ENCODE measurements at regions not wholly inside any gene's neighbourhood (a gene's known extent, or its start where the extent isn't known, plus 50 kb on each side); places are given as distances from the start of the nearest gene placed in this dataset.

GRCh38 chr1:29679828-29680558, 443.7 kb downstream of the PTPRU start:
- Histone ChIP-seq H3K4me1 (ENCODE audit: control insufficient read depth, insufficient read depth, low read length) (no peaks in the 10 kb centered on the region), H3K27ac (ENCODE audit: low read depth, low read length) (no peak overlapping the region), H3K36me3 (ENCODE audit: control insufficient read depth, insufficient read depth, low read length) (no peaks in the 10 kb centered on the region), H3K9ac (ENCODE audit: low read length) (no peak overlapping the region), H3K4me3 (ENCODE audit: low read length) (no peak overlapping the region), H3K27me3 (ENCODE audit: control insufficient read depth, insufficient read depth, low read length) (no peaks in the 10 kb centered on the region)

- H3K4me1 ChIP-seq (ENCODE audit: control insufficient read depth, insufficient read depth, low read length), result no peaks in the 10 kb centered on the region
- no peak overlapping the region for H3K4me3 ChIP-seq (ENCODE audit: low read length)
- no peaks in the 10 kb centered on the region for H3K27me3 ChIP-seq (ENCODE audit: control insufficient read depth, insufficient read depth, low read length)
- no peak overlapping the region for H3K27ac ChIP-seq (ENCODE audit: low read depth, low read length)
- no peak overlapping the region for H3K9ac ChIP-seq (ENCODE audit: low read length)
- no peaks in the 10 kb centered on the region for H3K36me3 ChIP-seq (ENCODE audit: control insufficient read depth, insufficient read depth, low read length)
Measured at GRCh38 chr1:29679316-29679715, 443.0 kb downstream of the PTPRU start.

- H3K9ac ChIP-seq (ENCODE audit: low read length), result no peak overlapping the region
- H3K27me3 ChIP-seq (ENCODE audit: control insufficient read depth, insufficient read depth, low read length), result no peaks in the 10 kb centered on the region
- H3K4me1 ChIP-seq (ENCODE audit: control insufficient read depth, insufficient read depth, low read length), result no peaks in the 10 kb centered on the region
- H3K4me3 ChIP-seq (ENCODE audit: low read length), result no peak overlapping the region
- no peaks in the 10 kb centered on the region for H3K36me3 ChIP-seq (ENCODE audit: control insufficient read depth, insufficient read depth, low read length)
- H3K27ac ChIP-seq (ENCODE audit: low read depth, low read length), result no peak overlapping the region
Measured at GRCh38 chr1:29677028-29678024, 441.0 kb downstream of the PTPRU start.

DNA sequence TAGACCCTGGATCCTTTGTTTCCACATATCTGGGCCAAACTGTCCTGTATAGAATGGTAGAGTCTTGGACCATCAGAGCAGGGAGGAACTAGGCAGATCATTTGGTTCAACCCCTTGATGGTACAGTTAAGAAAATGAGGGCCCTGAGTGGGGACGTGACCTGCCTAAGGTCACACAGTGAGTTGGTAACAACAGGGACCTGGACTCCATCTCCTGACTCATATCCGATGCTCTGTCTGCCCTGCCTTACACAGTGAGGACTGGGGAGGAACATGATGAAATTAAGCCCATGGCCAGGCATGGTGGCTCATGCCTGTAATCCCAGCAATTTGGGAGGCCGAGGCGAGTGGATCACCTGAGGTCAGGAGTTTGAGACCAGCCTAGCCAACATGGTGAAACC, 440.2 kb downstream of the PTPRU start:
- Histone ChIP-seq H3K9ac (ENCODE audit: low read length) (no peak overlapping the region), H3K27ac (ENCODE audit: low read depth, low read length) (no peak overlapping the region), H3K4me1 (ENCODE audit: control insufficient read depth, insufficient read depth, low read length) (no peaks in the 10 kb centered on the region)

GRCh38 chr1:29675481-29676263, 439.4 kb downstream of the PTPRU start:
- H3K36me3 ChIP-seq (ENCODE audit: control insufficient read depth, insufficient read depth, low read length), result no peaks in the 10 kb centered on the region
- no peak overlapping the region for H3K9ac ChIP-seq (ENCODE audit: low read length)
- no peak overlapping the region for H3K27ac ChIP-seq (ENCODE audit: low read depth, low read length)
- H3K4me1 ChIP-seq (ENCODE audit: control insufficient read depth, insufficient read depth, low read length), result no peaks in the 10 kb centered on the region
- no peak overlapping the region for H3K4me3 ChIP-seq (ENCODE audit: low read length)
- H3K27me3 ChIP-seq (ENCODE audit: control insufficient read depth, insufficient read depth, low read length), result no peaks in the 10 kb centered on the region

More for the DNA sequence above, 440.2 kb downstream of the PTPRU start:
- Histone ChIP-seq H3K4me3 (ENCODE audit: low read length) (no peak overlapping the region), H3K27me3 (ENCODE audit: control insufficient read depth, insufficient read depth, low read length) (no peaks in the 10 kb centered on the region), H3K36me3 (ENCODE audit: control insufficient read depth, insufficient read depth, low read length) (no peaks in the 10 kb centered on the region)

DNA sequence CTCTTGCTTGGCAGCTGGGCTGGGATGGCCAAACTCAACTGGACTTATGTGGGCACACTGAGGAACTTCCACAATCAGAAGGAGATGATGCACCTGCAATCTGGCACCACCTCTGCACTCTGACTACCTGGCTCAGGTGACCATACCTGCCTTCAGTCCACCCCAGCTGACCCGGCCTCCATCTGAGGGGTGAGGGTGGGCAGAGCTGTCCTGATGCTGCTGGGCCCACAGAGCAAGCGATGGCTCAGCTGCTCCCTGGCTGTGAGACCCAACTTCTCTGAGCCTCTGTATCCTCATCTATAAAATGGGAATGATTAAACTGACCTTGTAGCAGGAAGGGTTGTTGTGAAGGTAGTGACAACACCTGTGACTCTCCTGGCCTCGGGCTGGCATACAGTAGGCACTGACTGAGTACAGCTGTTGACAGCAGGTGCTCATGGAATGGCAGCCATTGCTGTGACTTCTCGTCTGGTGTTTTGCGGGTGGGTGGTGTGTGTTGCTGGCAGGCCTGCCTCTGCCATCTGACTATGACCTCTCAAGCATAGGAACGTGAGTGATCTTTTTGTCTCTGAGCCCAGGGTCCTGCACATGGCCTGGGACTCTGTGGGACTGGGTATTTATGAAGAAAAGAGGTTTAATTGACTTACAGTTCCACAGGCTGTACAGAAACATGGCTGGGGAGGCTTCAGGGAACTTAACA, 438.5 kb downstream of the PTPRU start:
- Histone ChIP-seq H3K4me3 (ENCODE audit: low read length) (no peak overlapping the region), H3K36me3 (ENCODE audit: control insufficient read depth, insufficient read depth, low read length) (no peaks in the 10 kb centered on the region), H3K9ac (ENCODE audit: low read length) (no peak overlapping the region), H3K27me3 (ENCODE audit: control insufficient read depth, insufficient read depth, low read length) (no peaks in the 10 kb centered on the region), H3K4me1 (ENCODE audit: control insufficient read depth, insufficient read depth, low read length) (no peaks in the 10 kb centered on the region), H3K27ac (ENCODE audit: low read depth, low read length) (no peak overlapping the region)

DNA sequence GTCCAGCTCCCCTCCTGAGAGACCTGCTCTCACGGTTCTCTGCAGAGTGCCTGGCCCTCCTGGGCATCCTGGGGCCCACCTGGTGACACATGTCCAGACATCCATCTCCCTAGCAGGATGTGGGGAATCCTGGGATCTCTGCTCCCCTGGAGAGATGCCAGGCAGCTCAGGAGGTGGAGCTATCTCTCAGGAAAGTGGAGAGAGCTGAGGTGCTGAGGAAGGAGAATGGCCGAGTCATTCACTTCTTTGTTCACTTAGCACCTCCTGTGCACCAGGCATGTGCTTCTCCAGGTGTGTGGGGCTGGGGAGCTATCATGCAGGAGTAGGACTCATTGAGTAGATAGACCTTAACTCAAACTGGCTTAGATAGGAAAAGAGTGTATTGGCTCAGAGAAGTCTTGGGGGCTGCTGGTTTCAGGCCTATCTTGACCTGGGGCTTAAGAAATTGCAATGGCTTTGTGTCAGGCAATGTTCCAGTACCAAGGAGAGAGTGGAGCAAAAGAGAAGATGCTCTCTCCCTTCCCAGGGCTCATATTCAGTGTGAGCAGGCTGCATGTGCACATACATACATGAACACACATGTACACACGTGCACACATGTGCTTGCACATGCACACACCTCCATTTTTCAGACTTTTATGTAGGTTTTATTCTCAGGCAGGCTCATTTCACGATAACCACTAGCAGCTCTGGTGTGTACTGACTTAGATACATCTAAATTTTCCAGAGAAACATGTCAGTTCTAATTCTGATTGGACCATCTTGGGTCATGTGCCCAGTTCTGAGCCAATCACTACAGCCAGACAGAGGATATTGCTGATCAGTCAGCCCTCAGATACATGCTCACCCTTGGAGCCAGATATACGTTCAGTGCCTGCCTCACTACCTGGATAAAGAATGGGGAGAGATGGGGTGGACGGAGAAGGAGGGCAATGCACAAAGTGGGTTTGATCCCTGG, 437.6 kb downstream of the PTPRU start:
- Histone ChIP-seq H3K27ac (ENCODE audit: low read depth, low read length) (no peak overlapping the region), H3K36me3 (ENCODE audit: control insufficient read depth, insufficient read depth, low read length) (no peaks in the 10 kb centered on the region), H3K27me3 (ENCODE audit: control insufficient read depth, insufficient read depth, low read length) (no peaks in the 10 kb centered on the region), H3K4me3 (ENCODE audit: low read length) (no peak overlapping the region), H3K9ac (ENCODE audit: low read length) (no peak overlapping the region), H3K4me1 (ENCODE audit: control insufficient read depth, insufficient read depth, low read length) (no peaks in the 10 kb centered on the region)

GRCh38 chr1:29673228-29673500, 436.8 kb downstream of the PTPRU start:
- H3K9ac ChIP-seq (ENCODE audit: low read length), result no peak overlapping the region
- no peaks in the 10 kb centered on the region for H3K4me1 ChIP-seq (ENCODE audit: control insufficient read depth, insufficient read depth, low read length)

GRCh38 chr1:29672416-29673227, 436.3 kb downstream of the PTPRU start:
- H3K4me3 ChIP-seq (ENCODE audit: low read length), result no peak overlapping the region
- H3K36me3 ChIP-seq (ENCODE audit: control insufficient read depth, insufficient read depth, low read length), result no peaks in the 10 kb centered on the region
- no peaks in the 10 kb centered on the region for H3K4me1 ChIP-seq (ENCODE audit: control insufficient read depth, insufficient read depth, low read length)
- no peaks in the 10 kb centered on the region for H3K27me3 ChIP-seq (ENCODE audit: control insufficient read depth, insufficient read depth, low read length)
- no peak overlapping the region for H3K27ac ChIP-seq (ENCODE audit: low read depth, low read length)
- H3K9ac ChIP-seq (ENCODE audit: low read length), result no peak overlapping the region

More at GRCh38 chr1:29673228-29673500, 436.8 kb downstream of the PTPRU start:
- Histone ChIP-seq H3K4me3 (ENCODE audit: low read length) (no peak overlapping the region), H3K27ac (ENCODE audit: low read depth, low read length) (no peak overlapping the region), H3K36me3 (ENCODE audit: control insufficient read depth, insufficient read depth, low read length) (no peaks in the 10 kb centered on the region), H3K27me3 (ENCODE audit: control insufficient read depth, insufficient read depth, low read length) (no peaks in the 10 kb centered on the region)

- H3K4me3 ChIP-seq (ENCODE audit: low read length), result no peak overlapping the region
- no peaks in the 10 kb centered on the region for H3K36me3 ChIP-seq (ENCODE audit: control insufficient read depth, insufficient read depth, low read length)
- no peak overlapping the region for H3K27ac ChIP-seq (ENCODE audit: low read depth, low read length)
- H3K4me1 ChIP-seq (ENCODE audit: control insufficient read depth, insufficient read depth, low read length), result no peaks in the 10 kb centered on the region
- H3K27me3 ChIP-seq (ENCODE audit: control insufficient read depth, insufficient read depth, low read length), result no peaks in the 10 kb centered on the region
- no peak overlapping the region for H3K9ac ChIP-seq (ENCODE audit: low read length)
Measured at GRCh38 chr1:29671446-29672356, 435.4 kb downstream of the PTPRU start.
